ENCODE measurements at regions not wholly inside any gene's neighbourhood (a gene's known extent, or its start where the extent isn't known, plus 50 kb on each side); places are given as distances from the start of the nearest gene placed in this dataset.

DNA sequence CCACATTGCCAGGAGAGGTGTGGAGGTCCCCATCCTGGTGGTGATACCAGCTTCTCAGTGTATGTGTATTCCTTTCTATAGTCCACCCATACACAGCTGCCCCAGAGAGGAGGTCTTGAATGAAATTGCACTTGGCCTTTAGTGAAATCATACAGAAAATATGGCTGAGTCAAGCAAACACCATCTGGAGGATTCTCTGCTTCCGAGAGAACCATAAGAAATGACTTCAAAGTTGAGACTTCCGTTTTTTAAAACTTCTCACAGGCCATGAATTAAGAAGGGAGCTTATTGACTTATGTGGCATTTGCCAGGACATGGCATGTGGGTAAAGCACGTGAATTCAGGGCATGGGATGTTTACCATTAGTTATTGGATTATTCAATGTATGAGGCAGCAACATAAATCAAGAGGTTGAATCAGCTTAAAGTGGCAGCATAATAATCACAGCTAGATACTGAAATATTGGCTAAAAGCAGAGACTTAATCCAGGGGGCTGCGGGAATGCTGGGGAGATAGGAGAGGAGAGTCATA is 119.1 kb upstream of the MTNR1B start:
- H3K4me1 ChIP-seq, result peaks cover 4 to 38% (median 6%) of the 10 kb centered on the region in 3 donors
- H3K36me3 ChIP-seq, result no peaks in the 10 kb centered on the region
- no peaks in the 10 kb centered on the region for H3K9me3 ChIP-seq
- no peak overlapping the region for H3K4me3 ChIP-seq
- no peak for DNase-seq
- intact Hi-C loops (cut with DNase I), result no loop called here
- WGBS, 2 donors, result 75 to 79% methylated on average over 4 of the region's 4 CpGs
- H3K27me3 ChIP-seq, result no peaks in the 10 kb centered on the region
- TF ChIP-seq, protein P1, sequence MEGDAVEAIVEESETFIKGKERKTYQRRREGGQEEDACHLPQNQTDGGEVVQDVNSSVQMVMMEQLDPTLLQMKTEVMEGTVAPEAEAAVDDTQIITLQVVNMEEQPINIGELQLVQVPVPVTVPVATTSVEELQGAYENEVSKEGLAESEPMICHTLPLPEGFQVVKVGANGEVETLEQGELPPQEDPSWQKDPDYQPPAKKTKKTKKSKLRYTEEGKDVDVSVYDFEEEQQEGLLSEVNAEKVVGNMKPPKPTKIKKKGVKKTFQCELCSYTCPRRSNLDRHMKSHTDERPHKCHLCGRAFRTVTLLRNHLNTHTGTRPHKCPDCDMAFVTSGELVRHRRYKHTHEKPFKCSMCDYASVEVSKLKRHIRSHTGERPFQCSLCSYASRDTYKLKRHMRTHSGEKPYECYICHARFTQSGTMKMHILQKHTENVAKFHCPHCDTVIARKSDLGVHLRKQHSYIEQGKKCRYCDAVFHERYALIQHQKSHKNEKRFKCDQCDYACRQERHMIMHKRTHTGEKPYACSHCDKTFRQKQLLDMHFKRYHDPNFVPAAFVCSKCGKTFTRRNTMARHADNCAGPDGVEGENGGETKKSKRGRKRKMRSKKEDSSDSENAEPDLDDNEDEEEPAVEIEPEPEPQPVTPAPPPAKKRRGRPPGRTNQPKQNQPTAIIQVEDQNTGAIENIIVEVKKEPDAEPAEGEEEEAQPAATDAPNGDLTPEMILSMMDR (IDR thresholded peaks at IDR 0.05), result no peak
- no peak for TF ChIP-seq POLR2A (IDR thresholded peaks at IDR 0.05)
- H3K27ac ChIP-seq, result no peak overlapping the region

DNA sequence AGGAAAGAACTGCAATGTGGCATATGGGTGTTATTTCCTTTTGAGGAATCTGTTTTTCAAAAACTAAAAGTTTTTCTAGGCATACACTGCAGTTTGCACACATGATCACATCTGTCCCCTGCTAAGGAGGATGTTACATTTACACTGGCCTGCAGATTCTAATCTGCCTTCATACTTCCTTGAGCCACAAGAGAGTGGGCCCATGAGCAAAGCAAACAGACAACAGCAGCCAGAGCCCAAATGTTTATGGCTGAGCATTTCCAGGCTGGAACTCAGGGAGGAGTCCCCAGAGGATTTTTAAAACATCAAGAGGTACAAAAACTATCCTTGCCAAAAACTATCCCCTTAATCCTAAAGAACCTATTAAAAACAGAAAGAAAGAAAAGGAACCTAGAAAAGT is 117.2 kb upstream of the MTNR1B start:
- TF ChIP-seq POLR2A (IDR thresholded peaks at IDR 0.05), result no peak
- no peaks in the 10 kb centered on the region for H3K27me3 ChIP-seq
- peaks cover 0 to 29% (median 6%) of the 10 kb centered on the region in 3 donors for H3K4me1 ChIP-seq
- H3K36me3 ChIP-seq, result no peaks in the 10 kb centered on the region
- peak overlapping the region in 1 of 4 donors; percentile 30 for H3K27ac ChIP-seq
- H3K4me3 ChIP-seq, result no peak overlapping the region
- no peaks in the 10 kb centered on the region for H3K9me3 ChIP-seq
- intact Hi-C loops (cut with DNase I), result no loop called here
- DNase-seq, result no peak

DNA sequence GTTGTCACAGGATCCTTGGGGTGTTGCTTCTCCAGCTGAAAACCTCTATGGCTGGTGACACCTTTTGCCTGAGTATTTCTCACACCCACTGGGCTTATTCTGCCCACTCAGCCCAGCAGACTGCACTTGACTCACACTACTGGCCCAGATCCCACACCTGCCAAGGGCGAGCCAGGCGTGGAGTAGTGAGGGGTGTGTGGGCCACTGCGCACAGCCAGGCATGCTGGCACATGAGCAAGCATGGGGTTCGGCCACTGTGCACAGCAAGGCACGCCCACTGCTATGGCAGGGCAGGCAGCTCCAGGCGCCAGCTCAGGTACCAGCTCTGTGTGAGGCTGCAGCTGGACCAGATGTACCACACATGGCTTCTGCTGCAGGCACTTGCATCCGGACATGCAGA is 116.5 kb upstream of the MTNR1B start:
- no peak for DNase-seq
- Histone ChIP-seq H3K27me3 (no peaks in the 10 kb centered on the region), H3K4me1 (peaks cover 0 to 29% (median 6%) of the 10 kb centered on the region in 3 donors), H3K27ac (peak overlapping the region in 2 of 4 donors; percentile 30 to 56), H3K4me3 (no peak overlapping the region), H3K9me3 (no peaks in the 10 kb centered on the region), H3K36me3 (no peaks in the 10 kb centered on the region)
- WGBS, 2 donors, result 17% methylated on average over 2 of the region's 7 CpGs; no CpG with 5 or more reads in 1 of the 2 donors
- intact Hi-C loops (cut with DNase I), result no loop called here
- TF ChIP-seq POLR2A (IDR thresholded peaks at IDR 0.05), result no peak
- TF ChIP-seq, protein P1 (IDR thresholded peaks at IDR 0.05), result no peak

DNA sequence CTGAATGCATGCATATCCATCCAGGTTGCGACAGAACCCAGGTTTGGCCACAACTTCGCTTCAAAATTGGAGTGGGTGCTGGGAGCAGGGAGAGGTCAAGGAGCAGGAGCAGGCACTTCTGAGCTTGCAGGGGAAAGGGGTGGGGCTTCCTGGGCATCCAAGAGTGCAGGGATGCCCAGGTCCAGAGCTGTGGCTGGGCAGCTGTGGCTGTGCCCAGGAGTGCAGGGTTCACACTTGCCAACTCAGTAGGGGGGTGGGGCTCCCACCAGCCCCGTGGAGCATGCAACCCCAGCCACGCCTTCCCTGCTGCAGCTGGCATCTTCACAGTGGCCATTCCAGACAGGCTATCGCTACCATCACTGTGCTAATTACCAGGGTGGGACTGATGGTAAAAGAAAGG is 115.3 kb upstream of the MTNR1B start:
- intact Hi-C loops (cut with DNase I), result no loop called here
- H3K4me1 ChIP-seq, result peaks cover 0 to 30% (median 6%) of the 10 kb centered on the region in 3 donors
- 53 to 100% methylated on average over 3 of the region's 5 CpGs for WGBS, 2 donors
- no peak for DNase-seq
- no peak overlapping the region for H3K27ac ChIP-seq
- no peaks in the 10 kb centered on the region for H3K27me3 ChIP-seq
- TF ChIP-seq, protein P1 (IDR thresholded peaks at IDR 0.05), result no peak
- no peak for TF ChIP-seq POLR2A (IDR thresholded peaks at IDR 0.05)
- no peaks in the 10 kb centered on the region for H3K9me3 ChIP-seq
- no peaks in the 10 kb centered on the region for H3K36me3 ChIP-seq
- H3K4me3 ChIP-seq, result no peak overlapping the region

DNA sequence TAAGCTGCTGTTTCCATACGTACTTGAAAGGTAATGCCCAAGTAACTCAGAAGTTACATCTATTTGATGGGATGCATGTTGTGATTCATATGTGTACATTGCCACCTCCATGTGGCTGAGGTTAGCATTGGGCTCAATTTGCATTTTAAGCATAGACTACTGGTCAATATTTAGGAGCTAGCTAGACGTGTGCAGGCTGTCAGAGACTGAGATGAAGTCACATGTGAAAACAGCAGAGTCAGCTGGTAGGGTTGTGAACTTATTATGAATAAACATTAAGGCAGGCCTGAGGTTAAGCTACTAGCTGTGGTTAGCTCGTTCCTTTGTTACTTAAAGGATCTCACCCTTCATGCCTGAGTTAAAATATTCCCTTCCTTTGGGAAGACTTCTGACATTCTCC is 114.5 kb upstream of the MTNR1B start:
- DNase-seq, result no peak
- 50 to 62% methylated on average over 3 of the region's 3 CpGs for WGBS, 2 donors
- Histone ChIP-seq H3K36me3 (no peaks in the 10 kb centered on the region), H3K27ac (no peak overlapping the region), H3K27me3 (no peaks in the 10 kb centered on the region), H3K9me3 (no peaks in the 10 kb centered on the region), H3K4me3 (no peak overlapping the region), H3K4me1 (peaks cover 0 to 34% (median 6%) of the 10 kb centered on the region in 3 donors)
- TF ChIP-seq, protein P1 (IDR thresholded peaks at IDR 0.05), result peak in 1 of 6 experiments; percentile 8
- no peak for TF ChIP-seq POLR2A (IDR thresholded peaks at IDR 0.05)
- intact Hi-C loops (cut with DNase I), result no loop called here

All from esophagus squamous epithelium (tissue), 5 donors.